HG03139 (cell line): ENCODE measurements at regions not wholly inside any gene's neighbourhood (a gene's known extent, or its start where the extent isn't known, plus 50 kb on each side); places are given as distances from the start of the nearest gene placed in this dataset.
"Not testable (repeated sequence)": the region's sequence is repeated elsewhere in the genome, so short reads cannot be mapped to it uniquely, and the experiment has no call there.

ENCODE experiments used
- ATAC-seq: cut with Tn5 transposase; IDR thresholded peaks from one replicate; pipeline ENCODE4 v1.9.1; 2021; ENCODE audit not compliant: unreplicated experiment

DNA sequence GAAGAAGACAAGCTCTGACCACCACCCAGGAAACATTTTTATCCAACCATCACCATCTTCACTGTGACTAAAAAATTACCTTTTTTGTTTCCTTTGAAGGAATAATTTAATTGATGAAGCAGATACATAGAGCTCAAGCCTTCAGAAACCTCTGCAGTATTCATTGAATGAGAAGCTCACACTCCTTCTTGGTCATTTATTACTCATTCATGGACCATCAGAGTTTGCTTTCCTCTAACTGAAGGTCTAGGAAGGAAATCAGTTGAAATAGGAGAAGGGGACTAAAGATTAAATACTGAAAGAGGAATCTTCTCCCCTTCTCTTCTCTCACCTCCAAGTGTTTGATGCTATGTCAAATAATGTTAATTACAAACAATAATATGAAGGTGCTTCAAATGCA lies 290.6 kb upstream of the KLF3 start:
- no peak for ATAC-seq

DNA sequence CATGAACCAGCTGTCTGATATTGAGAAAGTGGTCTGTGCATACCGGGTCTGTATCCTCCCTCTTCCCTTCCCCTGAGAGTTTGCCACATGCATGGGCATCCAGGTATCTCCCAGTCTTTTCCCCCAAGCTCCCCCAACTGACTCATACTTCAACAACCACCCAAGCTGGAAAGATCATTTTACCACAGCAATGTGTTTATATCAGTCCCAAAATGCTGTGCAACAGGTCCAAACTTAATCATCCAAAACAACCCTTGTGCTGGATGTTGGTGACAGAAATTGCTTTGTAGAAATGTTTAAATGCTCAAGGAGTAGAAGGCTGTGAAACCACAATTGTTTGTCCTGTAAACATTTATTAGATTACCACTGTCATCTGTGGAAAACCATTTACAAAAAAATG lies 286.8 kb upstream of the KLF3 start:
- ATAC-seq = no peak

DNA sequence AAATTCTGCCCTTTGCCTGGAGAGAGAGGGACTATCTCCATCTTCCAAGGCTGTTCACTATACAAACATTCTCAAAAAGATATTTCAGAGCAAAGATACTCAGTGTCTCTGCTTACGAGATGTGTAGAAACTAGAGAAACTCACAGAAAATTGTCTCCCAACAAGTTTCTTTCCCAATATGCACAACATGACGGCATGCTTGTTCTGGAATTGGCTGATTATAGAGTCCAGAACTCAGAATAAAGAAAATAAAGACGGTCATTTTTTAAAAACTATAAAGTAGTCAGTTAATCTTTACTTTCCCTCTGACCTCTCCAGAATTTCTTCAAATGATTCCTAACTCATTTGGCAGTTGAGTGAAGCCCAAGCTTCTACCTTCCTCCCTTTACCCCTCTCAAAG lies 285.5 kb upstream of the KLF3 start:
- ATAC-seq = no peak

DNA sequence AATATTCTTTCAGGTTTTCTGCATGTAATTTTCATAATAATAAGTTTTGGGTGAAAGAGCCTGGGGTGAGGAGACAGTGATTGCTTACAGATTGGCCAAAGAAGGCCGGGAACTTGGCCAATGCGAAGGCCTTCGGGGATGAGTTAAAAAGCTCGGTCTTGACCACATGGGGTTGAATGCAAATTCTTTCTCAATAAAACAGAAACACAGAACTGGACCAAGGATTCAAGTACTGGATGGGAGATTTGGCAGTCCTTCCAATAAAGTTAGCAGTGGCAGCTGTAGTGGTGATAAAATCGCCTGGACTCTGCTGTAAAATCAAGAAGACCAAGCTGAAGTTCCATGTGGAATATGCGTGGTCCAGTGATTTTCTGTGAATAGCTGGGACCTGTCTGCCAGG lies 282.2 kb upstream of the KLF3 start:
- ATAC-seq = no peak

DNA sequence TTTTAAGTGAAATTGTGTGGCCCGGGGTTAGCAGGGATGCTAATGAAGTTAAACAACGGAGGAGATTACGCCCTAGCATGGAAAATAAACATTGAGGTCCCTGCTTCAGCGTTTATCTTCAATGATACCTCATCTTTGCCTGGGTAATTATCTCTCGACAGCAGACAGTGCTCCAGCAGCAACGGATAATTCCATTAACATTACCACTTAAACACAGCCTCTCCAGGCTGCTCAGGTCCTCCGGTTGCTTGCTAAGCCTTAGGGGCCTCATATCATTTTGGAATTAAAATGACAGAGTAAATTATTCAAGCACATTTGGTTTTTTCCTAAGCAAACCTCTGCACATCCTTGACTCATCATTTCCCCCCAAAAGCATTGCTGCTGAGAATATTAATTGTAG lies 281.5 kb upstream of the KLF3 start:
- ATAC-seq = no peak

DNA sequence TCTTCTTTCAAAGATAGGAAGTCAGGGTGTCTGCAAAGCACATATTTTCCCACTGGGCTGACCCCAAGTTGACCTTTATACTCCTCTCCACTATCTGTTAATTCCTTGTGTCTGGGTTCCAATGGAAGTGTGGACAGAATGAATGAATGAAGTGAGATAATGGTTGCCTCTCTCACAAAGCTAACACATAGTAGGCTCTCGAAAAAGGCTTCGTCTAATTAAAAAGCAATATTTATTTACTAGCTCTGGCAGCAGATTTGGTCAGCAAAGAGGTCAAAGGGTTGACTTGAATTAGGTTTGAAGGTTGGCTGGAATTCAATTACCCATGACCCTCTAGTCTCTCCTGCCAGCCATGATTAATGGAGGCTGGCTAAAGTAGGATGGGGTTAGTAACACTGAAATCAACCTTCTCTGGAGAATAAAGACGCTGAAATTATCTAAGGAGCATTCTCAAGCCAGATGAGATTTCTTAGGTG lies 280.3 kb upstream of the KLF3 start:
- no peak for ATAC-seq

DNA sequence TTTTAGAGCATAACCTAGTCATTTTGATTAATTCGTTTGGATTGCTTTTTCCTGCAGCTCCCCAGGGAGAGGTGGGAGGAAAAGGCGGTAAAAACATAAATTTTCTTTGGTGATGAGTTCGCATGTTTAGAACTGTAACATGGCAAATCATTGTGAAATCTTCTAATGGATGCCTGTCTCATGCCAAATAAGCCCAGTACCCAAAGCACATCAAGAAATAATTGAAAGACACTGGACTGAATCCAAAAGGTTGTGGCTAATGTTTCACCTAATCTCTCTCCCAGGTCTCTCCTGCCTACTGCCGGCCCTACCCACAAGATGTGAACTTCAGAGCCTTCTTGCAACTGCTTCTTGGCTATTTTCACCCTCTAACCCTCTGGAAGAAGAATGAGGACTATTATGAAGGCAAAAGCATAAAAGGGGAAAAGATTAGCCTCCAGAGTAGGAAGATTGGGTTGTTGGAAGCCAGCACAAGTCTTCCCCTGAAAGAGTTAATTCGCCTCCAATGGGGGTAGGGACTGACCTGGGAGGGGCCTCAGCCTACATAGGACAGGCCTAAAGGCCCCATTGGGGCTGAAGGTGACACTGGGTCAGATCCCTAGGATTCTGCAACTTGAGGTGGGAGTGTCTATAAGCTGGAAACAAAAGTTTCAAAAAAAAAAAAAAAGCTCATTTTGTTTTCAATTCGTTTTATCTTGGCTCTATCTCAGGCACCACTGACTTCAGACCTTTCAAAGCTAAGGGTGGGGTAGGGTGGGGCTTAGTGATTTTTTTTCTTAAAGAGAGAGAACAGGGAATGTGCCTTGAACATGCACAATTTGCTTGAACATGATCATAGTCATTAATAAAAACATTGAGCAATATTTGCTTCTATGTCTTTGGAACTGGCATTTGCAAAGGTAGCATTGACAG lies 278.6 kb upstream of the KLF3 start:
- ATAC-seq = no peak

DNA sequence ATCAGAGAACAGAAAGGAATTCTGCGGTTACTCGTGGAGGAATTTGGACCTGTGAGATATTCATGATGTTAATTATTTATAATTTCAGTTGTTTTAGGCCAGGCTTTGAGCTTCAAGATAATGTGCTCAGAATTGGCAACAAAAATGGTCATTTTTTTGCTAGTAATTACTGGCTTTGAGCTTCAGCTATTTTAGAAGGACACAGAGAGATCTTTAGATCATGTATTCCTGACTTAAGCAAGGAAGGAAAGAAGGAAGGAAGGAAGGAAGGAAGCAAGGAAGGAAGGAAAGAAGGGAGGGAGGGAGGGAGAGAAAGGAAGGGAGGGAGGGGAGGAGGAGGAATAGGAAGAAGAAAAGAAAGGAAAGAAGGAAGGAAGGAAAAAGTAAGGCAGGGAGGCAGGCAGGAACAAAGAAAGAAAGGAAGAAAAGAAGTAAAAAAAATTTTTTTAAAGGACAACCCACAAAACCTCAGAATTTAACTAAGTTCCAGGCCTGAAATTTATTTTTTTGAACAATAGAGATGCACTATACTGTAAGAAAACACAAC lies 277.9 kb upstream of the KLF3 start:
- ATAC-seq = no peak

DNA sequence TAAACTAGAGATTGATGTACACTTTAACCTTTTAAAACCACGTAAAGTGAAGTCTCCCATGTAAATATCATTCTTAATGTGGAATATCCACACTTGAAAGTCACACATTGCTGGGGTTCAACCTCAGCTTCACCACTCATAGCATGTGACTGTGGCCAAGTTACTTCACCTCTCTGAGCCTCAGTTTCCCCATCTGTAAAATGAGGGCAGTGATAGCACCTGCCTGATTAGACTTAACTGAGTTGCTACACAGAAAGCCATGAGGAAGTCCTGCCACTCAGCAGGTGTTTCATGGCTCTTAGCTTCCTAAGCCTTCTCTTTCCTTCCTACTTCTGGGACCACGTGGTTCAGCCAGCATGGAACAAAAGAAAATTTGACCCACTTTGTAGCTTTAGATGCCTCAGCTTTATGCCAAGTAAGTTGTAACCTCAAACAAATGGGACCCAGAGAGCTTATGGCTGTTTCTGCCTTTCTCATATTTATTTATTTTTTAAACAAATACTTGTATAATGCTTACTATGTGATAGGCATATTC lies 277.3 kb upstream of the KLF3 start:
- no peak for ATAC-seq

DNA sequence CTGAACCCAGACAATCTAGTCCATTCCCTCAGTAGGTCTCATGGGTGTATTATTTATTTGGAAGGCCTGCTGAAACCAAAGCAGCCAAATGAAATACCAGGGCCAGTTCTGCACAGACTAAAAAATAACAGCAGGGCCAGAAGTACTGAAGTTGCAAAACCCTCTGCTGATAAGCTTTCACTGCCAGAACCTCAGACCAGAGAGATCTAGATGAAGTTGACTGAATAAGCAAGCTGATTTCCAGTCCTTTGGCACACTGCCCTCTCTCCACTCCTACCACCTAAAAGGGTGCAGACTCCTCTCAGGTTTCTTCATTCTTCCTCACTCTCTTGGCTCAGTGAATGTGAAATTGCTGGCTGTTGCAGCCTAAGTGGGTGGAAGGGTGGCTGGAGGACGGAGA lies 276.7 kb upstream of the KLF3 start:
- no peak for ATAC-seq

DNA sequence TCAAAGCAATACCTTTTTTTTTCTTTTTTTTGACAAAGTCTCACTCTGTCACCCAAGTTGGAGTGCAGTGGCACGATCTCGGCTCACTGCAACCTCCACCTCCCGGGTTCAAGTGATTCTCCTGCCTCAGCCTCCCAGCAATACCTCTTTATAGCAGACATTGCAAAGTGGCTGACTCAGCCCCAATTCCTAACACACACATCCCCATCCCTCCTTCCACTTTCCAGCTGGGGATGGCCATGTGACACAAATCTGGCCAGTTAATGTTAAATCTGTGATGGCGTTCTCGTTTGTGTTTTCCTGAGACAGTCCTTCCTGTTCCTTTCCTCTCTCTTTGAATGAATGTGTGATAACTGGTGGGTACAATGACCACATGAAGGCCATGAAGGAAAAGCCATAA lies 276.2 kb upstream of the KLF3 start:
- ATAC-seq = no peak

DNA sequence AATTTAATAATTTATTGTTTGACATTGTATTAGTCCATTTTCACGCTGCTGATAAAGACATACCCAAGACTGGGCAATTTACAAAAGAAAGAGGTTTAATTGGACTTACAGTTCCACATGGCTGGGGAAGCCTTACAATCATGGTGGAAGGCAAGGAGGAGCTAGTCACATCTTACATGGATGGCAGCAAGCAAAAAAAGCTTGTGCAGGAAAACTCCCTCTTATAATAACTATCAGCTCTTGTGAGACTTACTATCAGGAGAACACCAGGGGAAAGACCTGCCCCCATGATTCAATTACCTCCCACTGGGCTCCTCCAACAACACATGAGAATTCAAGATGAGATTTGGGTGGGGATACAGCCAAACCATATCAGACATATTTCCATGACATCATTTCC lies 275.1 kb upstream of the KLF3 start:
- not testable (repeated sequence) for ATAC-seq

DNA sequence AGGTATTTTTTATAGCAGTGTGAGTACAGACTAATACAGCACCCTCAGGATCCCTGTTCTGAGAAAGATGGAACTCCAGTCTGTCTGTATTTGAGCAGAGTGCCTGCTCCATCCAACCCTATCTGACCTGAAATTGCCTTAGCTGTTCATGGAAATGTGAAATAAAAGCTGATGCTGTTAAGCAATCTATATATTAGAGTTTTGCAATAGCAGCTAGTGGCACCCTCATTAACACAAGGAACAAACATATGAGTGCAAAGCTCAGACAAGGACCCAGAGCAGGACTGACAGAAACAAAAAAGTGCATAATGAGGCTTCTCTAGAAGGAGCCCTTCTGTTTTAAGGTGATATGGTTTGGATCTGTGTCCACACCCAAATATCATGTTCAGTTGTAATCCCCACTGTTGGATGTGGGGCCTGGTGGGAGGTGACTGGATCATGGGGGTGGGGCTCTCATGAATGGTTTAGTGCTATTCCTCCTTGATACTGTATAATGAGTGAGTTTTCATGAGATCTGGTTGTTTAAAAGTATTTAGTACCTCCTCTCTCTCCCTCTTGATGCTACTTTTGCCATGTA lies 272.9 kb upstream of the KLF3 start:
- ATAC-seq = no peak

DNA sequence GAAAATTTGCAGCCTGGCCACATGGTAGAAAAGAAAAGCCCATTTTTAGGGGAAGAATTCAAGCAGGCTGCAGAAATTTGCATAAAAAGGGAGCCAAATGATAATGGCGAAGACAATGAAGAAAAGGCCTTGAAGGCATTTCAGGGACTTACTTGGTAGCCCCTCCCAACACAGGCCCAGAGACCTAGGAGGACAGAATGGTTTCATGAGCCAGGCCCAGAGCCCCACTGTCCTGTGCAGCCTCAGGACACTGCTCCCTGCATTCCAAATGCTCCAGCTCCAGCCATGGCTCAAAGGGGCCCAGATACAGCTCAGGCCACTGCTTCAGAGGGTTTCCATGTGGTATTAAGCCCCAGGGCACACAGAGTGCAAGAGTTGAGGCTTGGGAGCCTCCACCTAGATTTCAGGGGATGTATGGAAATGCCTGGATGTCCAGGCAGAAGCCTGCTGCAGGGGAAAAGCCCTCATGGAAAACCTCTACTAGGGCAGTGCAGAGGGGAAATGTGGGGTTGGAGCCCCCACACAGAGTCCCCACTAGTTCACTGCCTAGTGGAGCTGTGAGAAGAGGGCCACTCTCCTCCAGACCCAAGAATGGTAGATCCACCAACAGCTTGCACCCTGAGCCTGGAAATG lies 271.7 kb upstream of the KLF3 start:
- ATAC-seq = no peak

DNA sequence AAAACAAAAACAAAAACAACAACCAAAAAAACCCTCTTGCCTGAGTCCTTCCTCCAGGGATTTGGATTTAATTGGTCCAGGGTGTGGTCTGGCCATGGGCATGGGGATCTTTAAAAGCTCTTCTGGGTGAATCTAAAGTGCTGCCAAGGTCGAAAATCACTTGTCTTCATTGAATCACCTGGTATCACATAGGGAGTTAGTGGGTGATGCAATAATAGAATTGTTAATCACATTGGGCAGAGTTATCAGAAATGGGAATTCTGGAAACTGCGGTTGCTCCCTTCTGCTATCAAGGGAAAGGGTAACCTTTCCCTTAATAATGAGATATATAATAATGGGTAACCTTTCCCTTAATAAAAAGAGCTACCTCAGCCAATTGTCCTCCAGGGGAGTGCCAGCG lies 267.9 kb upstream of the KLF3 start:
- ATAC-seq = no peak

DNA sequence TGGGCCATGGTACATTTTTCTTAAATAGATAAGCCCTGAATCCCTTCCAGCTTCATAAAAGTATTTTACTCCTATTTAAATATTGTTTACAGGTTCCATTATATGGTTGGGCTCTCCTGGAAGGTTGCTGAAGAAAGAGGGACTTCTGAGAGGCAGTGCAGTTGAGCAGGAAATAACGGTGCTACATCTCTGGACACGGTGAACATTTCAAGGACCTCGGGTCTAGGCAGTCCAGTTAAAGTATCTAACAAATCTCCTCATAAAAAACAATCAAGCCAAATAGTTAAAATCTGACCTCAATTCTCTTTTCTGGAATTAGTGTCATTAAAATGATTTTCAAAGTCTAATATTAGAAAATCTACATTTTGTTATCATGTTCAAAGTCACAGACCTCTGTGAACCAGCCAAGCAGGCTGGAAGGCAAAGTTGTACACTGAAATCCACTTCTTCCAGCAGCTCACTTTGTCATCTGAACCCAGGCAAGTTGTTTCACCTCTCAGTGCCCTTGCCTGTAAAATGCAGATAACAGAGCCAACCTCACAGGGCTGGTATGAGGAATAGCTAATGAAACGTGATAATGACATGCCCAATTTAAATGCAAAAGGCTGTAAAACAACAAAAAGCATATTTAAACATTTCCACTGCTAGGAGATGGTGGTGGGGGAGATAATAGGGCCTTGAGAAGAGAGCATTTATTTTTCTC lies 267.0 kb upstream of the KLF3 start:
- ATAC-seq = no peak

DNA sequence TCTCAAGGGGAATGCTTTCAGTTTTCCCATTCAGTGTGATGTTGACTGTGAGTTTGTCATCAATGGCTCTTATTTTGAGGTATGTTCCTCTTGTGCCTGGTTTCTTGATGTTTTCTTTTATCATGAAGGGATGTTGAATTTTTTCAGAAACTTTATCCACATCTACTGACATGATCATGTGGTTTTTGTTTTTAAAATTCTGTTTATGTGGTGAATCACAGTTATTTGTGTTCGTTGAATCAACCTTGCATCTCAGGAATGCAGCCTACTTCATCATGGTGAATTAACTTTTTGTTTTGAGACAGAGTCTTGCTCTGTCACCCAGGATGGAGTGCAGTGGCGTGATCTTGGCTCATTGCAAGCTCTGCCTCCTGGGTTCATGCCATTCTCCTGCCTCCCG lies 263.1 kb upstream of the KLF3 start:
- no peak for ATAC-seq

DNA sequence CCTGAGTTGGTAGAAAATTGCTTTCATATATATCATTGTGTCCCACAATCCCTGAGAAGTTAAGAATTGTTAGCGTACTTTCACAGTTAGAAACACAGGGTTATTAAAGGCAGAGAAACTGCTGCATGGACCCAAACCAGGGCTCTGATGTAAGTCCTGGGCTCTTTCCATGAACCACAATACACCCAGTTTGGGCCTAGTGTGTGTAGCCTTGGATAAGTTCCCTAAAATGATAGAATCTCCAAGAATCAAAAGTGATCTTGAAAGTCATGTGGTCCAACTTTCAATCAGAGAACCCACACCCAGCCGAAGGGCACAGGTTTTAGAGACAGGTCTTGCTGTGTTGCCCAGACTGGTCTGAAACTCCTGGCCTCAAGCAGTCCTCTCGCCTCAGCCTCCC lies 257.8 kb upstream of the KLF3 start:
- ATAC-seq = no peak

DNA sequence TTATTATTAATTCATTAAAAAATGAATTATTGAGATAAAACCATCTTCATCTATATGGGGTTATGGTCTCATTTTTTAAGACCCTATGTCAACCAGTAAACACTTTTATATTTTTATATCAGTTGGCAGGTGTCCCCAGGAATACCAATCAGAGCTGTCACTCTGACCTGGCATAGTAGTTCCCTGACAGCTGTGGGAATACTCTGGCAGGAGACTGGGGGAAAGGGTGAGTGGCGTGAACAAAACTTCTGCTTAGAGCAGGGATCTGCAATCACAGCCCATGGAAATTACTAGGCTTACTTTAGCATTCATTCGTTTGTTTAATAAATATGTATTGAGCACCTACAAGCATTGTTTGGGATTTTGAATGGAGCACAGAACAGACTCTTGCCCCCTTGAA lies 254.1 kb upstream of the KLF3 start:
- ATAC-seq = no peak

DNA sequence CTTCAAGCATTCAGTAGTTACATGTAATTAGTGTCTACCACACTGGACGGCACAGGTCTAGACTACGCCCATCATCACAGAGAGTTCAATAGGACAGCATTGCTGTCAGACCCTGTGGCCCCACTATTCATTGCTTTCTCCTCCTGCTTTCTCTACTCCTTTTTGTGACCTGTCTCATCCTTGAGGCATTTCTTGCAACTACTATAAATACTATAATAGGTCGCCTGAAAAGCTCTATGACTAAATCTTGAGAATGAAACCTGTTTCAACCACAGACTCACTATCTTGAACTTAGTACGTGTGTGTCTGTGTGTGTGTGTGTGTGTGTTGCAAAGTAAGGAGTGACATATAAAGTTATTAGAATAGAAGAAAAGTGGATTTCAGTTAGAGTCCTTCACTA lies 252.9 kb upstream of the KLF3 start:
- ATAC-seq = no peak

DNA sequence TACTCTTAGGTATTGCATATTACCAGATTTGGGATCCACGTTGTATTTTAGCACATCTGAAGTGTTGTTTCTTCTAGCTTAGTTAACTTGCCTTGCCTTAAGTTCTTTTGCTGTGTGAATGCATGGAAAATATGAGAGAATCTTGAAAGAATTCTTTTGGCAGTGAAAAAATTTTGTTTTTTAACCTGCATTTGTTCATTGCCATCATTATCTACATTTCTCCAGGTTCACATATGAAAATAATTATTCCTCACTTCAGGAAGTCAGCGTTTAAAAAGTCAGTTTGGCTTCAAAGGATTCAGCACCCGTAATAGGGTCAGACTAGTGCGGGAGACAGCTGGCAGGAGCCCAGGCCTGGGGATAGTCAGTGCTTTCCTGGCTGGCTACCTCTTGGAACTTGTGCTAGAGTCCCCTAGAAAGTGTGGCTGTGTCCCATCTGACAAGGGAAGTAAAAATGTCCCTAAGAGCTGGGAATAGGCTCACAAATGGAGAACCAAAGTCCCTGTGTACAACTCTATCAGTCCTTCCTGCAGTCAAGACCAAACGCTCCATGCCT lies 251.9 kb upstream of the KLF3 start:
- no peak for ATAC-seq
